22Rv1 (cell line): ENCODE measurements at regions not wholly inside any gene's neighbourhood (a gene's known extent, or its start where the extent isn't known, plus 50 kb on each side); places are given as distances from the start of the nearest gene placed in this dataset.

ENCODE experiments used
- ZFX ChIP-seq: fragments of 450-650 bp; IDR thresholded peaks from 2 replicates; pipeline ENCODE4 v1.6.1; 2017; ENCODE audit warnings: antibody characterized with exemption, borderline replicate concordance
- TF ChIP-seq, protein P1 (sequence below): fragments of 450-650 bp; IDR thresholded peaks from 2 replicates; pipeline ENCODE4 v1.5.1; 2017; ENCODE audit warnings: mild to moderate bottlenecking

GRCh38 chr3:176937541-176937940 lies 259.7 kb downstream of the TBL1XR1 start:
- TF ChIP-seq, protein P1, sequence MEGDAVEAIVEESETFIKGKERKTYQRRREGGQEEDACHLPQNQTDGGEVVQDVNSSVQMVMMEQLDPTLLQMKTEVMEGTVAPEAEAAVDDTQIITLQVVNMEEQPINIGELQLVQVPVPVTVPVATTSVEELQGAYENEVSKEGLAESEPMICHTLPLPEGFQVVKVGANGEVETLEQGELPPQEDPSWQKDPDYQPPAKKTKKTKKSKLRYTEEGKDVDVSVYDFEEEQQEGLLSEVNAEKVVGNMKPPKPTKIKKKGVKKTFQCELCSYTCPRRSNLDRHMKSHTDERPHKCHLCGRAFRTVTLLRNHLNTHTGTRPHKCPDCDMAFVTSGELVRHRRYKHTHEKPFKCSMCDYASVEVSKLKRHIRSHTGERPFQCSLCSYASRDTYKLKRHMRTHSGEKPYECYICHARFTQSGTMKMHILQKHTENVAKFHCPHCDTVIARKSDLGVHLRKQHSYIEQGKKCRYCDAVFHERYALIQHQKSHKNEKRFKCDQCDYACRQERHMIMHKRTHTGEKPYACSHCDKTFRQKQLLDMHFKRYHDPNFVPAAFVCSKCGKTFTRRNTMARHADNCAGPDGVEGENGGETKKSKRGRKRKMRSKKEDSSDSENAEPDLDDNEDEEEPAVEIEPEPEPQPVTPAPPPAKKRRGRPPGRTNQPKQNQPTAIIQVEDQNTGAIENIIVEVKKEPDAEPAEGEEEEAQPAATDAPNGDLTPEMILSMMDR, result no peak
- TF ChIP-seq ZFX, result no peak
